MCF 10A (cell line): ENCODE measurements at regions not wholly inside any gene's neighbourhood (a gene's known extent, or its start where the extent isn't known, plus 50 kb on each side); places are given as distances from the start of the nearest gene placed in this dataset.

Source experiments
- BruUV-seq: library from RNA; stranded (reverse); fragments of 400-500 nt; replicated peaks from 2 replicates; lab custom pipeline; 2021; lab: Mats Ljungman, UMichigan
- CTCF ChIA-PET: fragments of 300-600 bp; sonication (Branson Sonifier 250); formaldehyde crosslinking; extraction: SDS; loops from one replicate; lab custom pipeline; 2021; ENCODE audit warnings: antibody characterized with exemption, inconsistent platforms; lab: Yijun Ruan, JAX
- POLR2A ChIA-PET: fragments of 300-600, 350-650 bp; sonication (Branson Sonifier 250); formaldehyde crosslinking; extraction: SDS; loops from one replicate; lab custom pipeline; 2020; ENCODE audit warnings: antibody characterized with exemption, inconsistent platforms; lab: Yijun Ruan, JAX
- DNase-seq: peaks from one replicate; pipeline ENCODE4 v3.0.0-alpha.2; 2018; ENCODE audit not compliant: unreplicated experiment
- H3K27ac Mint-ChIP-seq: one replicate; pipeline ENCODE4 v1.8.0; 2022; ENCODE audit warnings: mild to moderate bottlenecking, low read depth, mixed read lengths; ENCODE audit not compliant: unreplicated experiment
- H3K27me3 Mint-ChIP-seq: one replicate; pipeline ENCODE4 v1.8.0; 2022; ENCODE audit warnings: mixed read lengths; ENCODE audit not compliant: insufficient read depth, unreplicated experiment
- H3K36me3 Mint-ChIP-seq: one replicate; pipeline ENCODE4 v1.8.0; 2022; ENCODE audit warnings: mild to moderate bottlenecking, moderate library complexity, mixed read lengths; ENCODE audit not compliant: insufficient read depth, unreplicated experiment
- H3K4me1 Mint-ChIP-seq: one replicate; pipeline ENCODE4 v1.8.0; 2022; ENCODE audit warnings: mixed read lengths; ENCODE audit not compliant: insufficient read depth, unreplicated experiment
- H3K4me3 Mint-ChIP-seq: one replicate; pipeline ENCODE4 v1.8.0; 2022; ENCODE audit warnings: mild to moderate bottlenecking, moderate library complexity, mixed read lengths; ENCODE audit not compliant: unreplicated experiment
- H3K9me3 Mint-ChIP-seq: one replicate; pipeline ENCODE4 v1.8.0; 2022; ENCODE audit warnings: mixed read lengths; ENCODE audit not compliant: unreplicated experiment
- intact Hi-C: fragments of 100-400 bp; cut with micrococcal nuclease; formaldehyde crosslinking; loops from 2 replicates; pipeline ENCODE4 v1.14.1; 2022
- TF ChIP-seq, protein P1 (sequence below): fragments of 200-600 bp; IDR thresholded peaks from one replicate; pipeline ENCODE4 v1.8.0; 2022; ENCODE audit warnings: antibody characterized with exemption, mild to moderate bottlenecking; ENCODE audit not compliant: unreplicated experiment

DNA sequence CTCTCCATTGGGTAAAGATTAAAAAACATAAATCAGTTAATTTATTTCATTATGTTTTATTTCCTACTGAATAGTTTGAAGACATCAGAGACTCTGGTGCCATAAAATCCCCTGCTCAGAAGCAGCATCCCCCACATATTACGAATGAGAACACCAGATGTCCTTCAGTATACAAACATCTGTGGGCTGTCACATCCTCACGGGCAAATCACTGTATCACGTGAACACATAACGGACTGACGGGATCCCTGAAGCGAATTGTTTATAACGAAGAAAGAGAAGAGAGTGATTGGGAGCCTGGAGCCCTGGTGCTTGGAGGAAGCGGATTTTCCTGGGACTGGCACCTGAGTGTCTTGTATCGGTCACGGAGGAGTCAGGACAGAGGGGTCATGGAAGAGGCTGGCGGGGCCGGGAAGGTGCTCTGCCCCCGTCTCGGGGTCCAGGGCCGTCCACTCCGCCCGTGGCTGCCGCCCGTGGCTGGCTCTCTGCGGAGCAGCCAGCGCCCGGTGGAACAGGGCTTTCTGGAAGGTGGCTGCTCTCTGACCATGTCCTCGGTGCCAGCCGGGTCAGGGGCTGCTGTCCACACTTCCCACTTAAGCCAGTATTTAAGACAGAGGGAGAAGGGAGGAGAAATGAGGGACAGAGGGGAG lies 452.7 kb upstream of the FAT1 start:
- ChIA-PET POLR2A (no interaction called here), CTCF (no interaction called here)
- H3K4me1 Mint-ChIP-seq = peaks cover 15% of the 10 kb centered on the region
- H3K27ac Mint-ChIP-seq = no peak overlapping the region
- no peaks in the 10 kb centered on the region for H3K27me3 Mint-ChIP-seq
- H3K4me3 Mint-ChIP-seq = no peak overlapping the region
- DNase-seq = no peak
- no peaks in the 10 kb centered on the region for H3K9me3 Mint-ChIP-seq
- TF ChIP-seq, protein P1, sequence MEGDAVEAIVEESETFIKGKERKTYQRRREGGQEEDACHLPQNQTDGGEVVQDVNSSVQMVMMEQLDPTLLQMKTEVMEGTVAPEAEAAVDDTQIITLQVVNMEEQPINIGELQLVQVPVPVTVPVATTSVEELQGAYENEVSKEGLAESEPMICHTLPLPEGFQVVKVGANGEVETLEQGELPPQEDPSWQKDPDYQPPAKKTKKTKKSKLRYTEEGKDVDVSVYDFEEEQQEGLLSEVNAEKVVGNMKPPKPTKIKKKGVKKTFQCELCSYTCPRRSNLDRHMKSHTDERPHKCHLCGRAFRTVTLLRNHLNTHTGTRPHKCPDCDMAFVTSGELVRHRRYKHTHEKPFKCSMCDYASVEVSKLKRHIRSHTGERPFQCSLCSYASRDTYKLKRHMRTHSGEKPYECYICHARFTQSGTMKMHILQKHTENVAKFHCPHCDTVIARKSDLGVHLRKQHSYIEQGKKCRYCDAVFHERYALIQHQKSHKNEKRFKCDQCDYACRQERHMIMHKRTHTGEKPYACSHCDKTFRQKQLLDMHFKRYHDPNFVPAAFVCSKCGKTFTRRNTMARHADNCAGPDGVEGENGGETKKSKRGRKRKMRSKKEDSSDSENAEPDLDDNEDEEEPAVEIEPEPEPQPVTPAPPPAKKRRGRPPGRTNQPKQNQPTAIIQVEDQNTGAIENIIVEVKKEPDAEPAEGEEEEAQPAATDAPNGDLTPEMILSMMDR = no peak
- intact Hi-C loops = loop anchor here (2.0 kb wide), 1 partner anchor 56 kb away; no protein-coding TSS in a partner anchor
- H3K36me3 Mint-ChIP-seq = no peaks in the 10 kb centered on the region
- BruUV-seq = no TSS peak

DNA sequence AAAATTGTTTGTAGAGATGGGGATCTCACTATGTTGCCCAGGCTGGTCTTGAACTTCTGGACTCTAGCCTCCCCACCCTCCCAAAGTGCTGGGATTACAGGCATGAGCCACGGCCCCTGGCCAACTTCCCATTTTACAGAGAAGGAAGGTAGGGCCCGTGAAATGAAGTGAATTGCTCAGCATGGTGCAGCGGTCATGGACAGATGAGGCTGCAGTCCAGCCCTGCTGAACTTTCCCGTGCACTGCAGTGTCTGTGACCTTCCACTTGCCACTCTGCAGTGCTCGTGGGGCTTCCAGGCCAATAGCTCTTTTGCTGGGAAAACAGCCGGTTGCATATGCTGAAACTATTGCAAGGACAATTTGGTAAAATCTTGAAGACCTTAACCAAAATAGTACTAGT lies 454.4 kb upstream of the FAT1 start:
- no peak overlapping the region for H3K4me3 Mint-ChIP-seq
- intact Hi-C loops = no loop called here
- no TSS peak for BruUV-seq
- no peaks in the 10 kb centered on the region for H3K4me1 Mint-ChIP-seq
- H3K27ac Mint-ChIP-seq = no peak overlapping the region
- CTCF ChIA-PET = no interaction called here
- no peaks in the 10 kb centered on the region for H3K27me3 Mint-ChIP-seq
- no peaks in the 10 kb centered on the region for H3K36me3 Mint-ChIP-seq
- TF ChIP-seq, protein P1 = no peak
- H3K9me3 Mint-ChIP-seq = no peaks in the 10 kb centered on the region
- DNase-seq = no peak
- POLR2A ChIA-PET = no interaction called here

DNA sequence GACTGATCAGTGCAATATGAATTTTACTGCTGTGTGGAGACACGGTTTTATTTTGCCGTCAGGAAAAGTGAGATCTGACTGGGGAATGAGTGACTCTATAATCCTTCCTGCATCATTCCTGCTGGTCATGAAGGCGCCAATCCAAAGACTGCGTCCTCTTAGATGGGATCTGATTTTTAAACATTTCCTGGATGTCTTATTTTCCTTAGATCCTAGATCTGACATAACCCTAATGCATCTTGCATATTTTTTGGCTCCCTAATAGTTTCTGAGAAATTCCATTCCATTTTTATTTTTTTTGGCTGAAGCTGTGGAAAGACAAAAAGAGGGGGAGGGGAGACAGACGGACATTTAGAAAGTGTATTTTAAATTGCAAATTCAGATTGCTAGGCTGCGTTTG lies 454.9 kb upstream of the FAT1 start:
- no peaks in the 10 kb centered on the region for H3K27me3 Mint-ChIP-seq
- no peak overlapping the region for H3K27ac Mint-ChIP-seq
- TF ChIP-seq, protein P1 = no peak
- intact Hi-C loops = no loop called here
- no peaks in the 10 kb centered on the region for H3K4me1 Mint-ChIP-seq
- BruUV-seq = no TSS peak
- POLR2A ChIA-PET = no interaction called here
- no peak for DNase-seq
- no peak overlapping the region for H3K4me3 Mint-ChIP-seq
- no peaks in the 10 kb centered on the region for H3K36me3 Mint-ChIP-seq
- H3K9me3 Mint-ChIP-seq = no peaks in the 10 kb centered on the region
- CTCF ChIA-PET = interaction anchor here (0.7 kb wide), 1 partner anchor 689 kb away, joined by 3 read pairs; no protein-coding TSS in a partner anchor

DNA sequence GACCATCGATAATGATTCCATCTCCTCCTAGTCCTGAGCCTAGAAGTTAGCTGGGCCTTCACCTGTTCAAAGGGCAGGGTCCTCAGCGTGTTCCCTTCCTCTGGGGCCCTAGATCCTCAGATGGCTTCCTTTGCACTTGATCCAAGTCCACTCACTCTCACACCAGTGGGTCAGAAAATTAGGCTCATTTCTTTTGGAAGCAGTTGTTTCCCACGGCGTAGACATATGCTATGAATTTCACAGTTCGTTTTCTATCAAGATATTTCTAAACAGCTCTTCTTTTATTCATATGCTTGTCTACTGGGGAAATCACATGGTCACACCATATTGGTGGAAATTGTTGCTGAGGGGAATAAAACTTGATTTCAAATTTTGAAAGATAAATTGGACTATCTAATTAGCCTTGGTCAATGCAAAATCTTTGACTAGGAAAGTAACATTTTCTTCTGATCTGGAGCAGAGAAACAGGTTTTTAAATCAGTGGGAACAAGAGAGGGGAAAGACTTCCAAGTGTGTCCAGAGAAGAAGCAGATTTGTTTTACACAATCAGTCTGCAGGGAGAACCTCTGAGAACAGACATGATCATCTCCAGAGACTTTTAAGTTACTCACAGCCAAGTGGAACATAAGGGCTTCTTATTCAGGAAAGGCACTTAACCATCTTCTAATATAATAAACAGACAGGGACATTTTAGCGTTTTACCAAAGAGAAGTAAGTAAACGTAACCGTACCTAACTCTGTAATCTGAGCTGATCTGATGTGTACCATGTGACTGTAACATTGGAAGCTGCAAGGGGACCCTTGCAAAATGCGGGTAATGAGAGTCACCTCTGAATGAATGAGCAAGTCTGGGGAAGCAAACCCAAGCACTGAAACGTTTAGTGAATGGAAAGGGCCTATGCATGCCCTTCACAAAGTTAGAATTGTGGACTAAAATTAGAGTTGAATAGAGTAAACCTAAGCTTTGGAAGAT lies 455.7 kb upstream of the FAT1 start:
- Mint-ChIP-seq H3K27ac (no peak overlapping the region), H3K4me1 (peaks cover 5% of the 10 kb centered on the region), H3K9me3 (no peaks in the 10 kb centered on the region), H3K36me3 (no peaks in the 10 kb centered on the region), H3K4me3 (no peak overlapping the region), H3K27me3 (no peaks in the 10 kb centered on the region)
- TF ChIP-seq, protein P1 = no peak
- intact Hi-C loops = no loop called here
- no peak for DNase-seq
- ChIA-PET CTCF (interaction anchor here (0.7 kb wide), 1 partner anchor 689 kb away, joined by 3 read pairs; no protein-coding TSS in a partner anchor), POLR2A (no interaction called here)
- BruUV-seq = no TSS peak
